ENCODE measurements at regions not wholly inside any gene's neighbourhood (a gene's known extent, or its start where the extent isn't known, plus 50 kb on each side); places are given as distances from the start of the nearest gene placed in this dataset.

- no peaks in the 10 kb centered on the region for H3K9me2 ChIP-seq (ENCODE audit: insufficient read depth)
- no peaks in the 10 kb centered on the region for H3K4me1 ChIP-seq (replicated peaks; ENCODE audit: insufficient read depth)
- H3K27me3 ChIP-seq (ENCODE audit: insufficient read depth, low read depth), result no peaks in the 10 kb centered on the region
- H3K4me3 ChIP-seq, result no peak overlapping the region
- H3K9me3 ChIP-seq (ENCODE audit: insufficient read depth, low read depth), result no peaks in the 10 kb centered on the region
- CTCF ChIA-PET, result no interaction called here
- H3K27ac ChIP-seq, result no peak overlapping the region
- peaks cover 55% of the 10 kb centered on the region for H3K79me2 ChIP-seq (ENCODE audit: low read depth)
- no peak overlapping the region for H3K4me2 ChIP-seq
- intact Hi-C loops (cut with micrococcal nuclease; ENCODE audit: unreplicated experiment), result no loop called here
- peaks cover 23% of the 10 kb centered on the region for H3F3A ChIP-seq (ENCODE audit: insufficient read depth, low read depth)
- peaks cover 7% of the 10 kb centered on the region for H4K20me1 ChIP-seq (ENCODE audit: insufficient read depth)
- no peaks in the 10 kb centered on the region; the same call in 1 of the 2 replicates for H3K36me3 ChIP-seq (ENCODE audit: low read depth)
- no TSS peak for BruUV-seq (replicated peaks)
- H2AFZ ChIP-seq, result no peak overlapping the region
- POLR2A ChIA-PET (ENCODE audit: unreplicated experiment), result no interaction called here
- TF ChIP-seq, protein P1, sequence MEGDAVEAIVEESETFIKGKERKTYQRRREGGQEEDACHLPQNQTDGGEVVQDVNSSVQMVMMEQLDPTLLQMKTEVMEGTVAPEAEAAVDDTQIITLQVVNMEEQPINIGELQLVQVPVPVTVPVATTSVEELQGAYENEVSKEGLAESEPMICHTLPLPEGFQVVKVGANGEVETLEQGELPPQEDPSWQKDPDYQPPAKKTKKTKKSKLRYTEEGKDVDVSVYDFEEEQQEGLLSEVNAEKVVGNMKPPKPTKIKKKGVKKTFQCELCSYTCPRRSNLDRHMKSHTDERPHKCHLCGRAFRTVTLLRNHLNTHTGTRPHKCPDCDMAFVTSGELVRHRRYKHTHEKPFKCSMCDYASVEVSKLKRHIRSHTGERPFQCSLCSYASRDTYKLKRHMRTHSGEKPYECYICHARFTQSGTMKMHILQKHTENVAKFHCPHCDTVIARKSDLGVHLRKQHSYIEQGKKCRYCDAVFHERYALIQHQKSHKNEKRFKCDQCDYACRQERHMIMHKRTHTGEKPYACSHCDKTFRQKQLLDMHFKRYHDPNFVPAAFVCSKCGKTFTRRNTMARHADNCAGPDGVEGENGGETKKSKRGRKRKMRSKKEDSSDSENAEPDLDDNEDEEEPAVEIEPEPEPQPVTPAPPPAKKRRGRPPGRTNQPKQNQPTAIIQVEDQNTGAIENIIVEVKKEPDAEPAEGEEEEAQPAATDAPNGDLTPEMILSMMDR (conservative IDR thresholded peaks at IDR 0.05), result no peak
- TF ChIP-seq EZH2 (IDR thresholded peaks at IDR 0.05; ENCODE audit: low read depth), result no peak
- no peak for DNase-seq
Measured at GRCh38 chr14:71508901-71509300, 423.3 kb upstream of the RGS6 start.

GRCh38 chr14:71511152-71511551 is 421.1 kb upstream of the RGS6 start:
- Histone ChIP-seq H4K20me1 (ENCODE audit: insufficient read depth) (peaks cover 3% of the 10 kb centered on the region), H3K4me2 (no peak overlapping the region), H3K79me2 (ENCODE audit: low read depth) (peaks cover 48% of the 10 kb centered on the region), H2AFZ (no peak overlapping the region), H3K4me3 (no peak overlapping the region), H3K36me3 (ENCODE audit: low read depth) (peaks cover 7% of the 10 kb centered on the region; the same call in 1 of the 2 replicates), H3F3A (ENCODE audit: insufficient read depth, low read depth) (peaks cover 11% of the 10 kb centered on the region), H3K9me3 (ENCODE audit: insufficient read depth, low read depth) (no peaks in the 10 kb centered on the region), H3K27ac (no peak overlapping the region), H3K4me1 (replicated peaks; ENCODE audit: insufficient read depth) (no peaks in the 10 kb centered on the region), H3K9me2 (ENCODE audit: insufficient read depth) (no peaks in the 10 kb centered on the region), H3K27me3 (ENCODE audit: insufficient read depth, low read depth) (no peaks in the 10 kb centered on the region)
- no TSS peak for BruUV-seq (replicated peaks)
- intact Hi-C loops (cut with micrococcal nuclease; ENCODE audit: unreplicated experiment), result no loop called here
- ChIA-PET POLR2A (ENCODE audit: unreplicated experiment) (no interaction called here), CTCF (no interaction called here)
- TF ChIP-seq, protein P1 (conservative IDR thresholded peaks at IDR 0.05), result no peak
- no peak for TF ChIP-seq EZH2 (IDR thresholded peaks at IDR 0.05; ENCODE audit: low read depth)
- no peak for DNase-seq

GRCh38 chr14:71514941-71515919 is 417.0 kb upstream of the RGS6 start:
- H3K36me3 ChIP-seq (ENCODE audit: low read depth), result peaks cover 7% of the 10 kb centered on the region; the same call in 1 of the 2 replicates
- no peak overlapping the region for H3K4me2 ChIP-seq
- intact Hi-C loops (cut with micrococcal nuclease; ENCODE audit: unreplicated experiment), result no loop called here
- H3K9me3 ChIP-seq (ENCODE audit: insufficient read depth, low read depth), result no peaks in the 10 kb centered on the region
- no peak for DNase-seq
- H3K4me3 ChIP-seq, result no peak overlapping the region
- BruUV-seq (replicated peaks), result no TSS peak
- ChIA-PET CTCF (no interaction called here), POLR2A (ENCODE audit: unreplicated experiment) (no interaction called here)
- peaks cover 5% of the 10 kb centered on the region; the same call in 1 of the 2 replicates for H3F3A ChIP-seq (ENCODE audit: insufficient read depth, low read depth)
- peaks cover 36% of the 10 kb centered on the region for H3K79me2 ChIP-seq (ENCODE audit: low read depth)
- H3K9me2 ChIP-seq (ENCODE audit: insufficient read depth), result no peaks in the 10 kb centered on the region
- no peak for TF ChIP-seq EZH2 (IDR thresholded peaks at IDR 0.05; ENCODE audit: low read depth)
- TF ChIP-seq, protein P1 (conservative IDR thresholded peaks at IDR 0.05), result no peak
- H3K27me3 ChIP-seq (ENCODE audit: insufficient read depth, low read depth), result no peaks in the 10 kb centered on the region
- H3K4me1 ChIP-seq (replicated peaks; ENCODE audit: insufficient read depth), result 0 out of 2 replicates have a peak, but pooled peaks cover under 1% of the 10 kb centered on the region
- peaks cover 3% of the 10 kb centered on the region for H4K20me1 ChIP-seq (ENCODE audit: insufficient read depth)
- H3K27ac ChIP-seq, result no peak overlapping the region
- no peak overlapping the region for H2AFZ ChIP-seq

Data from PC-9 (cell line).